ENCODE measurements at regions not wholly inside any gene's neighbourhood (a gene's known extent, or its start where the extent isn't known, plus 50 kb on each side); places are given as distances from the start of the nearest gene placed in this dataset.

DNA sequence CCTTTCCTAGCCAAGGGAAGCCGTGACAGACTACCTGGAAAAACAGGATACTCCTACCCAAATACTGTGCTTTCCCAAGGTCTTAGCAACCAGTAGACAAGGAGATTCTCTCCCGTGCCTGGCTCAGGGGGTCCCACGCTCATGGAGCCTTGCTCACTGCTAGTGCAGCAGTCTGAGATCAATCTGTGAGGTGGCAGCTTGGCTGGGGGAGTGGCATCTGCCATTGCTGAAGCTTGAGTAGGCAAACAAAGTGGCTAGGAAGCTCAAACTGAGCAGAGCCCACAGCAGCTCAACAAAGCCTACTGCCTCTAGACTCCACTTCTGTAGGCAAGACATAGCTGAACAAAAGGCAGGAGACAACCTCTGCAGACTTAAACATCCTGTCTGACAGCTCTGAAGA, 177.1 kb downstream of the PARM1 start:
- TF ChIP-seq, protein P1, sequence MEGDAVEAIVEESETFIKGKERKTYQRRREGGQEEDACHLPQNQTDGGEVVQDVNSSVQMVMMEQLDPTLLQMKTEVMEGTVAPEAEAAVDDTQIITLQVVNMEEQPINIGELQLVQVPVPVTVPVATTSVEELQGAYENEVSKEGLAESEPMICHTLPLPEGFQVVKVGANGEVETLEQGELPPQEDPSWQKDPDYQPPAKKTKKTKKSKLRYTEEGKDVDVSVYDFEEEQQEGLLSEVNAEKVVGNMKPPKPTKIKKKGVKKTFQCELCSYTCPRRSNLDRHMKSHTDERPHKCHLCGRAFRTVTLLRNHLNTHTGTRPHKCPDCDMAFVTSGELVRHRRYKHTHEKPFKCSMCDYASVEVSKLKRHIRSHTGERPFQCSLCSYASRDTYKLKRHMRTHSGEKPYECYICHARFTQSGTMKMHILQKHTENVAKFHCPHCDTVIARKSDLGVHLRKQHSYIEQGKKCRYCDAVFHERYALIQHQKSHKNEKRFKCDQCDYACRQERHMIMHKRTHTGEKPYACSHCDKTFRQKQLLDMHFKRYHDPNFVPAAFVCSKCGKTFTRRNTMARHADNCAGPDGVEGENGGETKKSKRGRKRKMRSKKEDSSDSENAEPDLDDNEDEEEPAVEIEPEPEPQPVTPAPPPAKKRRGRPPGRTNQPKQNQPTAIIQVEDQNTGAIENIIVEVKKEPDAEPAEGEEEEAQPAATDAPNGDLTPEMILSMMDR (IDR thresholded peaks at IDR 0.05): no peak
- TF ChIP-seq POLR2A (IDR thresholded peaks at IDR 0.05): no peak

All from lower leg skin (tissue), 3 donors.